HL-60 (cell line): ENCODE measurements at regions not wholly inside any gene's neighbourhood (a gene's known extent, or its start where the extent isn't known, plus 50 kb on each side); places are given as distances from the start of the nearest gene placed in this dataset.

Source experiments
- DNase-seq, 2 experiments: peaks; one replicate each; pipeline ENCODE4 v3.0.0-alpha.2; 2010 to 2020; ENCODE audit warnings: low read depth in 1 of 2, low spot score in 1 of 2
- H3K27ac ChIP-seq: fragments of 250-450 bp; sonication (Bioruptor Pico); replicated peaks from 2 replicates; pipeline ENCODE4 v1.5.1; 2020; ENCODE audit warnings: mild to moderate bottlenecking, moderate library complexity
- H3K27me3 ChIP-seq: fragments of 250-450 bp; sonication (Bioruptor Pico); 2 replicates; pipeline ENCODE4 v1.5.1; 2021; ENCODE audit warnings: mild to moderate bottlenecking, moderate library complexity; ENCODE audit not compliant: insufficient read depth, poor library complexity, severe bottlenecking
- H3K4me3 ChIP-seq: replicated peaks from 2 replicates; pipeline ENCODE4 v1.5.1; 2011; ENCODE audit warnings: mild to moderate bottlenecking, control low read depth, low read length; ENCODE audit not compliant: insufficient read depth
- GABPA ChIP-seq: IDR thresholded peaks from 2 replicates; pipeline ENCODE4 v1.6.1; 2012; ENCODE audit warnings: low read depth
- POLR2AphosphoS5 ChIP-seq: IDR thresholded peaks from 2 replicates; pipeline ENCODE4 v1.6.1; 2012; ENCODE audit warnings: low read depth
- SPI1 ChIP-seq: IDR thresholded peaks from 2 replicates; pipeline ENCODE4 v1.6.1; 2012; ENCODE audit warnings: low read depth, mild to moderate bottlenecking, borderline replicate concordance
- TF ChIP-seq, protein P1 (sequence below): IDR thresholded peaks from one replicate; pipeline ENCODE4 v1.5.1; 2011; ENCODE audit warnings: low read length, control low read depth, inconsistent platforms; ENCODE audit not compliant: insufficient read depth
- TF ChIP-seq, protein P2 (sequence below): IDR thresholded peaks from 2 replicates; pipeline ENCODE4 v1.6.1; 2012; ENCODE audit warnings: low read depth; ENCODE audit not compliant: insufficient replicate concordance

DNA sequence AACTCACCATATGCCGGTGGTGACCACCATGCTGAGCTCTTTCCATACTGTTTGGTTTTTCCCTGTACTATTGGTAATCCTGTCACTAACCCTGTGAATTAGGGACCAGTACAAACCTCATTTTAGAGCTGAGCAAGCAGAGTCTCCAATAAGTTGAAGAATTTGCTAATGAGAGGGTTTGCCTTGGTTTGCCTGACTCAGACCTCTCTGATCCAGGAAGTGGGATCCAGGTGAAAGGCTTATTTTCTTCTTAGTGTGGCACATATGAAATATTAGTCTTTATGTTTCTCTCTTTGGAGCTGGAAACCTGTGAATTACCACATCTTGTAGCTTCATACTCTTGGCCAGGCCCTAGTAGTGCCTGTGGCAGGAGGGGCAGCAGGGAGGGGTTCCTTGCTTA lies 114.1 kb upstream of the IGFBP3 start:
- DNase-seq: no peak
- Histone ChIP-seq H3K27me3 (no peaks in the 10 kb centered on the region), H3K27ac (no peak overlapping the region), H3K4me3 (no peak overlapping the region)
- TF ChIP-seq POLR2AphosphoS5 (no peak), SPI1 (no peak), GABPA (no peak)
- TF ChIP-seq, protein P1, sequence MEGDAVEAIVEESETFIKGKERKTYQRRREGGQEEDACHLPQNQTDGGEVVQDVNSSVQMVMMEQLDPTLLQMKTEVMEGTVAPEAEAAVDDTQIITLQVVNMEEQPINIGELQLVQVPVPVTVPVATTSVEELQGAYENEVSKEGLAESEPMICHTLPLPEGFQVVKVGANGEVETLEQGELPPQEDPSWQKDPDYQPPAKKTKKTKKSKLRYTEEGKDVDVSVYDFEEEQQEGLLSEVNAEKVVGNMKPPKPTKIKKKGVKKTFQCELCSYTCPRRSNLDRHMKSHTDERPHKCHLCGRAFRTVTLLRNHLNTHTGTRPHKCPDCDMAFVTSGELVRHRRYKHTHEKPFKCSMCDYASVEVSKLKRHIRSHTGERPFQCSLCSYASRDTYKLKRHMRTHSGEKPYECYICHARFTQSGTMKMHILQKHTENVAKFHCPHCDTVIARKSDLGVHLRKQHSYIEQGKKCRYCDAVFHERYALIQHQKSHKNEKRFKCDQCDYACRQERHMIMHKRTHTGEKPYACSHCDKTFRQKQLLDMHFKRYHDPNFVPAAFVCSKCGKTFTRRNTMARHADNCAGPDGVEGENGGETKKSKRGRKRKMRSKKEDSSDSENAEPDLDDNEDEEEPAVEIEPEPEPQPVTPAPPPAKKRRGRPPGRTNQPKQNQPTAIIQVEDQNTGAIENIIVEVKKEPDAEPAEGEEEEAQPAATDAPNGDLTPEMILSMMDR: no peak
- TF ChIP-seq, protein P2, sequence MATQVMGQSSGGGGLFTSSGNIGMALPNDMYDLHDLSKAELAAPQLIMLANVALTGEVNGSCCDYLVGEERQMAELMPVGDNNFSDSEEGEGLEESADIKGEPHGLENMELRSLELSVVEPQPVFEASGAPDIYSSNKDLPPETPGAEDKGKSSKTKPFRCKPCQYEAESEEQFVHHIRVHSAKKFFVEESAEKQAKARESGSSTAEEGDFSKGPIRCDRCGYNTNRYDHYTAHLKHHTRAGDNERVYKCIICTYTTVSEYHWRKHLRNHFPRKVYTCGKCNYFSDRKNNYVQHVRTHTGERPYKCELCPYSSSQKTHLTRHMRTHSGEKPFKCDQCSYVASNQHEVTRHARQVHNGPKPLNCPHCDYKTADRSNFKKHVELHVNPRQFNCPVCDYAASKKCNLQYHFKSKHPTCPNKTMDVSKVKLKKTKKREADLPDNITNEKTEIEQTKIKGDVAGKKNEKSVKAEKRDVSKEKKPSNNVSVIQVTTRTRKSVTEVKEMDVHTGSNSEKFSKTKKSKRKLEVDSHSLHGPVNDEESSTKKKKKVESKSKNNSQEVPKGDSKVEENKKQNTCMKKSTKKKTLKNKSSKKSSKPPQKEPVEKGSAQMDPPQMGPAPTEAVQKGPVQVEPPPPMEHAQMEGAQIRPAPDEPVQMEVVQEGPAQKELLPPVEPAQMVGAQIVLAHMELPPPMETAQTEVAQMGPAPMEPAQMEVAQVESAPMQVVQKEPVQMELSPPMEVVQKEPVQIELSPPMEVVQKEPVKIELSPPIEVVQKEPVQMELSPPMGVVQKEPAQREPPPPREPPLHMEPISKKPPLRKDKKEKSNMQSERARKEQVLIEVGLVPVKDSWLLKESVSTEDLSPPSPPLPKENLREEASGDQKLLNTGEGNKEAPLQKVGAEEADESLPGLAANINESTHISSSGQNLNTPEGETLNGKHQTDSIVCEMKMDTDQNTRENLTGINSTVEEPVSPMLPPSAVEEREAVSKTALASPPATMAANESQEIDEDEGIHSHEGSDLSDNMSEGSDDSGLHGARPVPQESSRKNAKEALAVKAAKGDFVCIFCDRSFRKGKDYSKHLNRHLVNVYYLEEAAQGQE: no peak

DNA sequence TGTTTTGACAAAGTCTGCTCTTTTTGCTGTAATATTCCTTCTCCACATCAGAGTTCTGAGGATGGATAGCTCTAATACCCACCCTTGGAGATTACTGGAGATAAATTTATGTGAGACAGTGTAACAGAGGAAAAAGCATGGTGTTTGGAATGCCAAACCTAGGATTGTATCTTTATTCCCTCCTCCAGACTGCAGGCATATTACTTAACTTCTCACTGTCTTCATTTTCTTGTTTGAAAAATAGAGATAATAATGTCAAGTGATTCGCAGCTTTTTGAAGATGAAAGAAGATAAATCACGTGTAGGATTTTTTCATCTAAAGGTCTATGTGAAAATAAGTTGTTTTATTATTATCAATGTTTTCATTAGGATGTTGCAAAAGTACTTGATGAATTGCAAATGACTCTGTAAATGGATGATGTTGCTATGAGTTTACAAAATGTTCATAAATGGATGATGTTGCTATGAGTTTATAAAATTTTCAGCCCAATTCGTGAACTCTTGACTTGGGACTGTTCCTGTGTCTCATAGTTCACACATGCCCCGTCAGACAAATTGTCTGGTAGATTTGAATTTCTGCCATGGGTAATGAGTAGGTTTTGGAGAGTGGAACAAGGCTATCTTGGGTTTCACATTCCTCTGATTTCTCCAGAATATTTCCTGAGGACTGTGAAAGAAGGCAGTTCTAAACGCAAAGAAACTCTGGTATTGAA lies 113.1 kb upstream of the IGFBP3 start:
- TF ChIP-seq POLR2AphosphoS5: no peak
- TF ChIP-seq, protein P2: no peak
- TF ChIP-seq SPI1: no peak
- no peak for TF ChIP-seq GABPA
- TF ChIP-seq, protein P1: no peak
- DNase-seq: no peak
- no peak overlapping the region for H3K27ac ChIP-seq
- no peak overlapping the region for H3K4me3 ChIP-seq
- no peaks in the 10 kb centered on the region for H3K27me3 ChIP-seq

DNA sequence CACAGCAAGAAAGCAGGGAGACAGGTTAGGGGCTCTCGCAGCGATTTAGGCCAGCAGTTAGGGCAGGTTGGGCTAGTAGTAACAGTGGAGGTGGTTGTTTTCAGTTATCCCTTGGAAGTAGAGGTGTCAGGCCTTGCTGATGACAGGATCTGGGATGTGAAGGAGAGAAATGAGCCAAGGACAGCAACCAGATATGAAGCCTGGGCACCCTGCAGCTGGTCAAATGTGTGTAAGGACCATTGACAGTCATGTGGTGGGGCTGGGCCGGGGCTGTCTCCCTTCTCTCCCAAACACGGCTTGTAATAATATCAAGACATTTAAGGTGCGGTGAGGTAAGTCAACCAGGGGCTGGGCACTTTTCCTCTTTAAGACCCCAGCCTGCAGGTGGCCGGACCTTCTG lies 112.5 kb upstream of the IGFBP3 start:
- Histone ChIP-seq H3K27me3 (no peaks in the 10 kb centered on the region), H3K4me3 (no peak overlapping the region), H3K27ac (no peak overlapping the region)
- no peak for TF ChIP-seq GABPA
- no peak for TF ChIP-seq POLR2AphosphoS5
- TF ChIP-seq SPI1: no peak
- TF ChIP-seq, protein P1: no peak
- TF ChIP-seq, protein P2: no peak
- no peak for DNase-seq
